ENCODE measurements at regions not wholly inside any gene's neighbourhood (a gene's known extent, or its start where the extent isn't known, plus 50 kb on each side); places are given as distances from the start of the nearest gene placed in this dataset.

DNA sequence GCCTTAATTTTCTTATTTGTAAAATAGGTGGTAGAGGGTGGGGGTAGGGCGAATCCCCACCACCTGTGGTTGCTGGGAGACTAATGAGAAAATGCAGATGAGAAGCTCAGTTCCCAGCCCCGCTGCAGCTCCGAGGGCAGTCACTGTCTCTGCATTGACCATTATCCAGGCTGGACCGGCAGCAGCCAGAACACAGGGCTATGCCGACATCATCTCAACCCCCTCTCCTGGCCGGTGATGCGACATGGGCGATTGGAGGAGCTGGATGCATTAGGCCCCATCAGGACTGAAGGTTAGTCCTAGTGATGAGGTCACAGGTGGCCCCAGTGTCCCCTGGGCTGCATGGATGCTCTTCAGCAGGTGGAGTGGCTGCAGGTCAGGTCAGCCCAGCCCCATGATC is 412.4 kb downstream of the CTTN start:
- no peak for DNase-seq

- DNase-seq = no peak
Observed at GRCh38 chr11:70811483-70811882, 413.2 kb downstream of the CTTN start.

GRCh38 chr11:70811915-70812314 is 413.6 kb downstream of the CTTN start:
- no peak for DNase-seq

DNA sequence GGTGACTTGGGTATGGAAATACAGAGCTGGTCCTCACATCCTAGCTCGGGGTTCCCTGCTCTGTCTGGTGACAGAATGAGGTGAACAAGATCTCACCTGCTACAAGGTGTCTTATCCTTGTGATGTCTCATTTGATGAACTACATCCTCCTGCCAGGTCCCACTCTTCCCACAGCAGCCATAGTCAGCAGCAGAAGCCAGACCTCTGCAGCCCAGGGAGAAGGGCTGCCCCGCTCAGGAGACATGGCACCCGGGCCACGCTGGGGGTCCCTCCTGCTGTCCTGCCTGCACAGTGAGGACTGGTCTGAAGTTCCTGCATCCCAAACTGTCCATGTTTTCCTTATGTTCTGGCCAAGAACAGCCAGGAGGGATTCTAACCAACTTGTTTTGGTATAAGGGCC is 414.1 kb downstream of the CTTN start:
- no peak for DNase-seq

- no peak for DNase-seq
Observed at GRCh38 chr11:70813651-70814050, 415.3 kb downstream of the CTTN start.

DNA sequence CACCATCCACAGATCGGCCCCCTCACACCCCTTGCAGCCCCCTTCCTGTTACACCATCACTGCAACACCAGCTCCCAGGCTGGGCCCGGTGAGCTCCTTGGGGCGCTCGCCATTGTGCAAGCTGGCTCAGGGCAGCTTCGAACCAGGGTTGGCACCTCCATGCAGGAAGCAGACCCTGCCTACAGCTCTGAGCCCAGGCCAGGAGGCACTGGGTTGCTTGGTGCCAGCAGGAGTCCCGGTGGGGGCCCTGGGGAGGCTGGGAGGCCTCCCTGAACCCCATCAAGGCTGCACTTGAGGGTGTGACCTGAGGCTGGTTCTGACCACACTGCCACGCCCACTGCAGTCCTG is 417.1 kb downstream of the CTTN start:
- DNase-seq = no peak

- DNase-seq = no peak
Observed at GRCh38 chr11:70816156-70816678, 417.9 kb downstream of the CTTN start.

GRCh38 chr11:70818351-70818750 is 420.0 kb downstream of the CTTN start:
- no peak for DNase-seq

DNA sequence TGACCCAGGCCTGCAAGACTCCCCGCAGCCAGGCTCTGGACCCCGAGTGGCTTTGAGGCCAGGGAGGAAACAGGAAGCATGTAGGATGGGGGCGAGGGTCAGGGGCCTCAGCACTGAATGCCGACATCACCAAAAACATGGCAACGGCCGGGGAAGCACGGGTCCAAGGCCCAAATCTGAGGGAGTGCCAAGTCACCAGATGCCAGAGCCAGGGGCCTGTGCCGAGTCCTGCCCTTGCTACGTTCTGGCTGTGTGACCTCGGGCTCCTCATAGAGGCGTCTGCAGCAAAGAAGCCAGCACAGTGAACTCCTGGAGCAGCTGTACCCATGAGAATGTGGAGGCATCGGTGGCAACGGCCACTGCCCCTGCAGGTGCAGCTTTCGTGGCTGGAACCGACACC is 420.7 kb downstream of the CTTN start:
- DNase-seq = no peak

GRCh38 chr11:70820311-70820710 is 422.0 kb downstream of the CTTN start:
- DNase-seq = no peak

DNA sequence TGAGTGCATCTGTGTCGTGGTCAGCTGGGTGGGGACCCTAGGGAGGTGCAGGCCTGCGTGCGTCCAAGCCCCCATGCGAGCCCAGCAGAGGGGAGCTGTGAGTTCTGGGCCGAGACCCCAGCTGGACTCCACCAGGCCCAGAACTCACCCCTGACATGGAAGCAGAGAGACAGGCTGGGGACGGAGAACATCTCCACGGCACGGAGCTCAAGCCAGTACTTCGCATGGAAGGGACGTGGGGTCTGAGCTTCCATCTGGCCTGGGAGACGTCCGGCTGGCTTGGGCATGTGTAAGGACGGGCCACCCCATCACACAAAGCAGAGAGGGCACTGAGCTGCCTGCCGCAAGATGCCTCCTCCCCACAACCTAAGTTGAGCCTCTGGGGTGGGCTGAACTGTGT is 422.4 kb downstream of the CTTN start:
- DNase-seq = no peak

DNA sequence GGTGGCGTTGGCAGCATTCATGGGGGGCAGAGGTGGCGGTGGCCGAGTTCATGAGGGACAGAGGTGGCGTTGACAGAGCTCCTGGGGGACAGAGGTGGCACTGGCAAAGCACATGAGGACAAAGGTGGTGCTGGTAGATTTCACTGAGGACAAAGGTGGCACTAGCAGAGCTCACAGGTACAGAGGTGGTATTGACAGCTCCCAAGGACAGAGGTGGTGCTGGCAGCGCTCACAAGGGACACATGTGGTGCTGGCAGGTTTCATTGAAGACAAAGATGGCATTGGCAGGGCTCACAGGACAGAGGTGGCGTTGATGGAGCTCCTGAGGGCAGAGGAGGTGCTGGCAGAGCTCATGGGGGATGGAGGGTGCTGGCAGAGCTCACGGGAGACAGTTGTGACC is 425.4 kb downstream of the CTTN start:
- no peak for DNase-seq

GRCh38 chr11:70824605-70825245 is 426.4 kb downstream of the CTTN start:
- no peak for DNase-seq

GRCh38 chr11:70825893-70826540 is 426.4 kb downstream of the SHANK2 start:
- no peak for DNase-seq

DNA sequence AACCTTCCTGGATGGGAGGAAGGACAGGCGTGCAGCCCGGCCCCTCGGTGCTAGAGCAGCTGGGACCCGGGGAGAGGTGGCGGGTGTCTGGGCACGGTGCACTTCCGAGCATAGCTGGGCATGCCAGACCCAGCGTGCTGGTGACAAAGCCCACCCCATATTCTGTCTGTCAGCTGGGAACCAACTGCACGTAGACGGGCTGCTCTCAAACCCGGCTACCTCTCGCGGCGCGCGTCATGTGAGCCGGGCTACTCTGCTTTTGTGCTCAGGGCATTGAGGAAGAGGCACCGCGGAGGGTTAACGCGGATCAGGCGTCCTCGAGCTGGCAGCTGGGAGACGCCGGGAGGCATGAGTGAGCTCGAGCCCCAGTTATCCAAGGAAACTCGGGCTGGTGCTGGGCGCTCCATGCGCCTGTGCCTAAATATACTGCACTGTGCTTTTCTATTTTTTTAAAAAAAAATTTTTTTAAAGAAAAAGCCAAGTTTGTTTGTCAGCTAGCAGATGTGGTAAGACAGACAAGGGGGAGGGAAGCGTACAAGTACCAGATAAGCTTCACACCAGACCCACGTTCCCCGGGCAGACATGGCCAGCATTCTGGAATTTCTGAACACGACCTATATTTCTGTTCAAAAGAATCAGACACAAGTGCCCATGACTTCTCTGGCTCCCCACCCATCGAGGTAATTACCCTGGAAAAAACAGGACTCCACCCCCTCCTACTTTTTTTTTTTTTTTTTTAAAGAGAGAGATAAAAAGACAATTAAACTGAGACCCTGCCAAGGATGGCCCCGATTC is 425.6 kb downstream of the SHANK2 start:
- no peak for DNase-seq

DNA sequence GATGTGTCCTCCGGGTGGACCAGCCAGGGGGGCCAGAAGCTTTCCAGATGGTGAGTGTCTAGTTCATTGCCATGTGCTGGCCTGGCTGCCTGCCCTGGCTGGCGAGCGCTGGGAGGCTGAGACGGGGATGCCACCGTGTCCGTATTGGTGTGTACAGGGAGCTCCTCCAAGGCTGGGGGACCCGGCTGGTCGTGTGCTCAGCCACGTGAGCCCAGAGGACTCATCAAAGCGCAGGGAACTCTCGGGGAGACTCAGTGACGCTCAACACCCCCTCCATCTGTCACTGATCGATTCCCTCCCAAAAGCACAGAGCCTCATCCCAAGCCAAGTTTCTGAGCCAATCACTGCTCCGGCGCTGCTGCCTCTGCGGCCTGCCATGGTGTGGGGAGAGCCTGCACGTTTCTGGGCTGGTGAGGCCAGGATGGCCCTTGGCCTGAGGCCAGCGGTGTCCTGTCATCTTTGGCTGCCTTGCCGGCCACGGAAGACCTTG is 423.7 kb downstream of the SHANK2 start:
- no peak for DNase-seq

- DNase-seq = no peak
Observed at GRCh38 chr11:70829134-70829885, 423.1 kb downstream of the SHANK2 start.

GRCh38 chr11:70829886-70830272 is 422.5 kb downstream of the SHANK2 start:
- DNase-seq = no peak

- no peak for DNase-seq
Observed at GRCh38 chr11:70833011-70833410, 419.4 kb downstream of the SHANK2 start.

GRCh38 chr11:70833554-70833953 is 418.8 kb downstream of the SHANK2 start:
- no peak for DNase-seq

DNA sequence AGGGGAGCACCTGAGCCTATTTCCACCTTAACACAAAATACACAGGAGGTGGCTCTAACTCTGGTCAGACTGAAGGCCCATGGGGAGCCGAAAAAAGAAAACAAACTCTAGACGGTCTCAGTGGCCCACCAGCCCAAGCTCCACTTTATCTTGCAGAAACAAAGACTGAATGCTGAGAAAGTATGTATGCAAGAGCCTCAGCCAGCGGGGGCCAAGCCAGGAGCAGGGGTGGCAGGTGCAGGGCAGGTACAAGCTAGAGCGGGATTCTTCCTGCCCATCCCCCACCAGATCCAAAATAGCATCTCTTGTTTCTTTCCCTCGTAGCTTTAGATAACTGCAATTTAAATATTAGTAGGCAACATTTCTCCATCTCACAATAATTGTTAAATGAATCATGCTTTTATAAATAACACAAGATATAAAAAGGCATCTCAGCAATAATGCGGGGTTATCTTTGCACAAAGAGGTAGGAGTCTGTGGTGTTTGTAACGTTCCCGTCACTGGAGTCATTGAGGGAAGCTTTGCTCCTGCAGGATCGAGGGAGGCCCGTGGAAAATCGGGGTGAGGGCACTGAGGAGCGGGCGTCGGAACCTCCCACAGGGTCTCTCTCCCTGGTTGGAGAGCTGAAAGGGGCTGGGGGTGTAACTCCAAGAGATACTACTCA is 418.0 kb downstream of the SHANK2 start:
- no peak for DNase-seq

GRCh38 chr11:70834984-70835560 is 417.3 kb downstream of the SHANK2 start:
- DNase-seq = no peak
